Ectodermal cell (in vitro differentiated cells): ENCODE measurements at regions not wholly inside any gene's neighbourhood (a gene's known extent, or its start where the extent isn't known, plus 50 kb on each side); places are given as distances from the start of the nearest gene placed in this dataset.

ENCODE experiments used
- H3K27ac ChIP-seq: 2 replicates; pipeline ENCODE4 v1.7.0; 2013; ENCODE audit warnings: mild to moderate bottlenecking, low read depth, low read length; ENCODE audit not compliant: insufficient read depth, poor library complexity, severe bottlenecking
- H3K27me3 ChIP-seq: 2 replicates; pipeline ENCODE4 v1.7.0; 2013; ENCODE audit warnings: mild to moderate bottlenecking, low read length; ENCODE audit not compliant: insufficient read depth, control insufficient read depth, poor library complexity, severe bottlenecking
- H3K36me3 ChIP-seq: one replicate; pipeline ENCODE4 v1.7.0; 2013; ENCODE audit warnings: low read length; ENCODE audit not compliant: control insufficient read depth, insufficient read depth
- H3K4me1 ChIP-seq: one replicate; pipeline ENCODE4 v1.7.0; 2013; ENCODE audit warnings: low read length; ENCODE audit not compliant: control insufficient read depth, insufficient read depth
- H3K4me3 ChIP-seq: 2 replicates; pipeline ENCODE4 v1.7.0; 2013; ENCODE audit warnings: low read depth, low read length, control low read depth; ENCODE audit not compliant: insufficient read depth
- H3K9me3 ChIP-seq: 2 replicates; pipeline ENCODE4 v1.7.0; 2013; ENCODE audit warnings: mild to moderate bottlenecking, low read length, moderate library complexity; ENCODE audit not compliant: control insufficient read depth
- WGBS, 2 experiments: methylation state at CpG; one replicate each; pipeline ENCODE4 v1.1.7; 2013; ENCODE audit warnings: missing lambda C conversion rate in 2 of 2; 5-methylcytosine and 5-hydroxymethylcytosine counted together

- no peaks in the 10 kb centered on the region for H3K9me3 ChIP-seq
- WGBS, 2 experiments = 94 to 95% methylated on average over 8 to 11 of the region's 11 CpGs
- H3K4me3 ChIP-seq = no peak overlapping the region
- no peaks in the 10 kb centered on the region for H3K4me1 ChIP-seq
- no peak overlapping the region for H3K27ac ChIP-seq
- no peaks in the 10 kb centered on the region for H3K27me3 ChIP-seq
- no peaks in the 10 kb centered on the region for H3K36me3 ChIP-seq
Measured at GRCh38 chr15:95519887-95520286, 810.6 kb upstream of the NR2F2 start.

- H3K9me3 ChIP-seq = no peaks in the 10 kb centered on the region
Measured at GRCh38 chr15:95520511-95520910, 810.0 kb upstream of the NR2F2 start.

GRCh38 chr15:95520922-95521321, 809.6 kb upstream of the NR2F2 start:
- WGBS, 2 experiments = 92 to 99% methylated on average over 4 of the region's 4 CpGs

More at GRCh38 chr15:95520511-95520910, 810.0 kb upstream of the NR2F2 start:
- Histone ChIP-seq H3K27me3 (no peaks in the 10 kb centered on the region), H3K4me3 (no peak overlapping the region), H3K36me3 (no peaks in the 10 kb centered on the region), H3K4me1 (no peaks in the 10 kb centered on the region), H3K27ac (no peak overlapping the region)
- 91 to 95% methylated on average over 2 of the region's 2 CpGs for WGBS, 2 experiments

GRCh38 chr15:95522533-95522932, 808.0 kb upstream of the NR2F2 start:
- no peak overlapping the region for H3K27ac ChIP-seq
- no peaks in the 10 kb centered on the region for H3K27me3 ChIP-seq
- H3K4me1 ChIP-seq = no peaks in the 10 kb centered on the region
- no peaks in the 10 kb centered on the region for H3K9me3 ChIP-seq
- H3K36me3 ChIP-seq = no peaks in the 10 kb centered on the region
- 90 to 93% methylated on average over 3 of the region's 3 CpGs for WGBS, 2 experiments
- H3K4me3 ChIP-seq = no peak overlapping the region

More at GRCh38 chr15:95520922-95521321, 809.6 kb upstream of the NR2F2 start:
- no peaks in the 10 kb centered on the region for H3K36me3 ChIP-seq
- H3K27ac ChIP-seq = no peak overlapping the region
- H3K27me3 ChIP-seq = no peaks in the 10 kb centered on the region
- no peaks in the 10 kb centered on the region for H3K9me3 ChIP-seq
- H3K4me1 ChIP-seq = no peaks in the 10 kb centered on the region
- H3K4me3 ChIP-seq = no peak overlapping the region

- Histone ChIP-seq H3K27ac (no peak overlapping the region), H3K4me3 (no peak overlapping the region), H3K4me1 (no peaks in the 10 kb centered on the region), H3K36me3 (no peaks in the 10 kb centered on the region), H3K27me3 (no peaks in the 10 kb centered on the region), H3K9me3 (no peaks in the 10 kb centered on the region)
- 90 to 92% methylated on average over 3 of the region's 3 CpGs for WGBS, 2 experiments
Measured at GRCh38 chr15:95528920-95529319, 801.6 kb upstream of the NR2F2 start.

GRCh38 chr15:95536638-95537037, 793.9 kb upstream of the NR2F2 start:
- Histone ChIP-seq H3K4me1 (no peaks in the 10 kb centered on the region), H3K9me3 (no peaks in the 10 kb centered on the region), H3K4me3 (no peak overlapping the region), H3K27me3 (no peaks in the 10 kb centered on the region), H3K27ac (no peak overlapping the region), H3K36me3 (no peaks in the 10 kb centered on the region)
- WGBS, 2 experiments = 94 to 97% methylated on average over 11 of the region's 11 CpGs

- 91% methylated on average over 4 of the region's 5 CpGs for WGBS, 2 experiments
- Histone ChIP-seq H3K9me3 (no peaks in the 10 kb centered on the region), H3K36me3 (no peaks in the 10 kb centered on the region), H3K27ac (no peak overlapping the region), H3K4me3 (no peak overlapping the region), H3K4me1 (no peaks in the 10 kb centered on the region), H3K27me3 (no peaks in the 10 kb centered on the region)
Measured at GRCh38 chr15:95538693-95539092, 791.8 kb upstream of the NR2F2 start.

GRCh38 chr15:95541301-95541700, 789.2 kb upstream of the NR2F2 start:
- H3K9me3 ChIP-seq = no peaks in the 10 kb centered on the region
- WGBS, 2 experiments = 89 to 90% methylated on average over 7 of the region's 7 CpGs
- H3K27ac ChIP-seq = no peak overlapping the region
- H3K4me3 ChIP-seq = no peak overlapping the region
- no peaks in the 10 kb centered on the region for H3K36me3 ChIP-seq
- no peaks in the 10 kb centered on the region for H3K4me1 ChIP-seq
- no peaks in the 10 kb centered on the region for H3K27me3 ChIP-seq

- no peaks in the 10 kb centered on the region for H3K36me3 ChIP-seq
- WGBS, 2 experiments = 80 to 84% methylated on average over 3 of the region's 3 CpGs
- no peaks in the 10 kb centered on the region for H3K27me3 ChIP-seq
- no peaks in the 10 kb centered on the region for H3K9me3 ChIP-seq
- no peaks in the 10 kb centered on the region for H3K4me1 ChIP-seq
- H3K27ac ChIP-seq = no peak overlapping the region
- H3K4me3 ChIP-seq = no peak overlapping the region
Measured at GRCh38 chr15:95549168-95549738, 781.2 kb upstream of the NR2F2 start.

- Histone ChIP-seq H3K27ac (no peak overlapping the region), H3K9me3 (no peaks in the 10 kb centered on the region), H3K4me3 (no peak overlapping the region), H3K36me3 (no peaks in the 10 kb centered on the region), H3K27me3 (no peaks in the 10 kb centered on the region), H3K4me1 (no peaks in the 10 kb centered on the region)
- 94 to 100% methylated on average over 4 of the region's 4 CpGs for WGBS, 2 experiments
Measured at GRCh38 chr15:95550702-95551101, 779.8 kb upstream of the NR2F2 start.

GRCh38 chr15:95556225-95556624, 774.3 kb upstream of the NR2F2 start:
- 94 to 98% methylated on average over 2 of the region's 2 CpGs for WGBS, 2 experiments

More at GRCh38 chr15:95556225-95556624, 774.3 kb upstream of the NR2F2 start:
- Histone ChIP-seq H3K9me3 (no peaks in the 10 kb centered on the region), H3K27ac (no peak overlapping the region), H3K4me1 (peaks cover 9% of the 10 kb centered on the region), H3K36me3 (no peaks in the 10 kb centered on the region), H3K27me3 (no peaks in the 10 kb centered on the region), H3K4me3 (no peak overlapping the region)
